WI38 (cell line): ENCODE measurements at regions not wholly inside any gene's neighbourhood (a gene's known extent, or its start where the extent isn't known, plus 50 kb on each side); places are given as distances from the start of the nearest gene placed in this dataset.

Source experiments
- H3K4me3 ChIP-seq: 2 replicates; pipeline ENCODE4 v1.5.1; 2011; ENCODE audit warnings: low read depth, mild to moderate bottlenecking, control low read depth, low read length
- CTCF ChIP-seq: IDR thresholded peaks from 2 replicates; pipeline ENCODE4 v1.5.1; 2012; ENCODE audit warnings: low read depth, mild to moderate bottlenecking, control low read depth, low read length

- TF ChIP-seq CTCF = no peak
Observed at GRCh38 chr12:92549516-92549915, 153.3 kb upstream of the PLEKHG7 start.

DNA sequence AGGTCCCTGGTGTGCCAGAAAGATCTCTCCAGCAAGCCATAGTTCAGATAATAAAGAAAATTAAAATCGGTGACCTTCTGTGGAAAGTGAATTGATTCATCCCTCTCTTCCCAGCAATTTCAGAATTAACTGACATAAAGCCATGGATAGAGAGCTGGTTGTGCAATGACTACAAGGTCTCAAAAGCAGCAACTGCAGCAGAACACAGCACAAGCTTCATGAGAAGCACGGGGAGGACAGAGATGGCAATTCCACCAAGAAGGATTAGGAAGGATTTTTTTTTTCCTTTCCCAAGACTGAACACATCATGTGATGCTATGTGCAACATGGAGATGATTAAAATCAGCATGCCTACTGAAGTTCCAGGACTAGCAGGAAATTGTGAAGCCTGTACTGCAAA lies 154.9 kb upstream of the PLEKHG7 start:
- no peak for TF ChIP-seq CTCF
- H3K4me3 ChIP-seq = no peak overlapping the region

More at GRCh38 chr12:92549516-92549915, 153.3 kb upstream of the PLEKHG7 start:
- no peak overlapping the region for H3K4me3 ChIP-seq

- no peak overlapping the region for H3K4me3 ChIP-seq
- no peak for TF ChIP-seq CTCF
Observed at GRCh38 chr12:92547420-92547819, 155.4 kb upstream of the PLEKHG7 start.

DNA sequence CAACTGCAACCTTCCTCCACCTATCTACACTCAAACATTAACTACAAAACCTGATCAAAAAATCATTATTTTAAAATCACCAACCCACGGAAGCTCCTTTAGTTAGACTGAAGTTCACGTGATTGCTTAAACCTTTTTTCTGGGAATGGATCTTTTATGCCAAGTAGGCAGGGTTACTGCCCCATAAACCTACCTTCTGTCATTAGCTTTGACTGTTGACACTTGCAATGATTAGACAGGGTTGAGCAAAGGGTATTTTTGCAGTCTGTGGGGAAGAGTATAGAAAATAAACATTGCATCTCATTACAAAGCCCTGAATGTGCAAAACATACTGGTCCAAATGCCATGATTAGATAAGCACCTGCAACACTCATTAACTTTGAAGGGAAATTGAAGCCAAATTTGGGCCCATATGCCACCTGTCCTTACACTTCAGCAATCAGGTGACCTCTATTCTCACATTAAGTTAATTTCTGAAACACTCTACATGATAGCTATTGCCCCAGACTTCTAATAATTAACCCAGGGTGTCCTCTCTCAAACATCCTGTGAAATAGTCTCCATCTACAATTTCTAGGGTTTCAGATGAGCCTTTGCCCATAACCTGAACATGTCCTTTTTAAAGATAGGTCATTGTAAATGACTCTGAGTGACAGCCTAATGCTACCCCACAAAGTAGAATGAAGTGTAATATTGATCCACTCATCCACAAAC lies 156.0 kb upstream of the PLEKHG7 start:
- no peak overlapping the region for H3K4me3 ChIP-seq
- TF ChIP-seq CTCF = no peak

GRCh38 chr12:92546259-92546634 lies 156.5 kb upstream of the PLEKHG7 start:
- TF ChIP-seq CTCF = no peak
- no peak overlapping the region for H3K4me3 ChIP-seq

DNA sequence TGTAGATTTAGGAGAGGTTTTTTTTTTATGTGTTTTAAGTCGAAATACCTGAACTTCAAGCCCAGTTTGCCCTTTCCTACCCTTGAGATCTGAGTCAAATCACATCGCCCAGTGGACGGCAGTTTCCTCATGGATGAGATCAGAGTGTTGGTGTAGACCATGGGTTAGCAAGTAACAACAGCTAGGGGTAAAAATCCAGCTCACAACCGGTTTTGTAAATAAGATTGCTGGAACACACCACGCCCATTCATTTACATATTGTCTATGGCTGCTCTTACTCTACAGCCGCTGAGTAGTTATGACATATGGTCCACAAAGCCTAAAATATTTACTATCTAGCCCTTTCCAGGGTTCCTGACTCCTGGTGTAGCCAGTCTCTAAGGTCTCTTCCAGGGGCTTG lies 158.5 kb upstream of the PLEKHG7 start:
- TF ChIP-seq CTCF = no peak

DNA sequence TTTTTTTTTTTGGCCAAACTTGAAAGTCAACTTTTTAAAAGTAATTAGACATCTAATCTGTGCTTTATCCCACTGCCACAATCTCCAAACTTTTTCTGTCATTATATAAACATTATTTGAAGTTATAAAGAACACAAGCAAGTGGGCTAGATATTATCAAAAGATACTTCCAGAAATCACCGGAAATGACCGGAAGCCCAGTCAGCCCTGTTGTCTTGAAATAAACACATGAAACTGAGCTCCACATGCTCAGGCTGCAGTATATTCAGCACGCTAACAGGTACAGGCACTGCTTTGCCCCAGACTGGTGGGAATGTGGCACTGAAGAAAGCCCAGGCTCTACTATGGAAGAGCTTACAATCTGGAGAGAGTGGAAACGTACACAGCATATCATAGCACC lies 158.9 kb upstream of the PLEKHG7 start:
- no peak overlapping the region for H3K4me3 ChIP-seq
- no peak for TF ChIP-seq CTCF

More for the DNA sequence above, 158.5 kb upstream of the PLEKHG7 start:
- H3K4me3 ChIP-seq = no peak overlapping the region
